HFFc6 (cell line): ENCODE measurements at regions not wholly inside any gene's neighbourhood (a gene's known extent, or its start where the extent isn't known, plus 50 kb on each side); places are given as distances from the start of the nearest gene placed in this dataset.
"Not testable (repeated sequence)": the region's sequence is repeated elsewhere in the genome, so short reads cannot be mapped to it uniquely, and the experiment has no call there.

Experiments used
- DNase-seq: peaks from one replicate; pipeline ENCODE4 v3.0.0-alpha.2; 2018
- H3K27ac Mint-ChIP-seq: 2 replicates; pipeline ENCODE4 v1.8.0; 2020; ENCODE audit warnings: mild to moderate bottlenecking, mixed read lengths
- H3K27me3 Mint-ChIP-seq: 2 replicates; pipeline ENCODE4 v1.8.0; 2021; ENCODE audit warnings: mild to moderate bottlenecking, moderate library complexity, mixed read lengths; ENCODE audit not compliant: insufficient read depth
- H3K36me3 Mint-ChIP-seq: 2 replicates; pipeline ENCODE4 v1.8.0; 2021; ENCODE audit warnings: low read depth, mixed read lengths
- H3K4me1 Mint-ChIP-seq: 2 replicates; pipeline ENCODE4 v1.8.0; 2020; ENCODE audit warnings: low read depth, mixed read lengths
- H3K4me3 Mint-ChIP-seq: 2 replicates; pipeline ENCODE4 v1.8.0; 2020; ENCODE audit warnings: mild to moderate bottlenecking, moderate library complexity, mixed read lengths
- H3K9me3 Mint-ChIP-seq: 2 replicates; pipeline ENCODE4 v1.8.0; 2020; ENCODE audit warnings: mild to moderate bottlenecking, mixed read lengths
- TF ChIP-seq, protein P1 (sequence below): fragments of 200-600 bp; sonication (generic); IDR thresholded peaks from 2 replicates; pipeline ENCODE4 v1.5.0; 2021; ENCODE audit warnings: antibody characterized with exemption, mild to moderate bottlenecking

DNA sequence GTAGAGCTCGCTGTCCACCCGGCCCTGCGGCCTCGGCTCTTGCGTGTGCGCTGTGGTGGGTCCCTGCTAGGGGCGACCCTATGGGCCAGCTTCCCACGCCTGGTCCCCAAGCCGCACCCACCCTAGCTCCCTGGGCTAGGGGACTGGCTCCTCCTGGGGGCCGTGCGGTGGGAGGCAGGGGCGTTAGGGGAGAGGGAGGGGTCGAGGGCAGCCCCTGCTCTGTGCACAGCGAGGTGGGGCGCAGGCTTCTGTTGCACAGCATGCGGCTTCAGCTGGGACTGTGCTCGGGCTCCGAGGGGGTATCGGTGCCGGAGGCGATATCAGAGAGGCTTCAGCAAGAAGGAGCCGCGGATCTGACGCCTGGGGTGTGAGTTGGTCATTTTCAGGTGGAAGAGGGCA is 86.1 kb downstream of the ALG10 start:
- Mint-ChIP-seq H3K36me3 (no peaks in the 10 kb centered on the region), H3K4me3 (no peak overlapping the region), H3K4me1 (no peaks in the 10 kb centered on the region), H3K27ac (no peak overlapping the region), H3K9me3 (peaks cover 5% of the 10 kb centered on the region), H3K27me3 (no peaks in the 10 kb centered on the region)
- TF ChIP-seq, protein P1, sequence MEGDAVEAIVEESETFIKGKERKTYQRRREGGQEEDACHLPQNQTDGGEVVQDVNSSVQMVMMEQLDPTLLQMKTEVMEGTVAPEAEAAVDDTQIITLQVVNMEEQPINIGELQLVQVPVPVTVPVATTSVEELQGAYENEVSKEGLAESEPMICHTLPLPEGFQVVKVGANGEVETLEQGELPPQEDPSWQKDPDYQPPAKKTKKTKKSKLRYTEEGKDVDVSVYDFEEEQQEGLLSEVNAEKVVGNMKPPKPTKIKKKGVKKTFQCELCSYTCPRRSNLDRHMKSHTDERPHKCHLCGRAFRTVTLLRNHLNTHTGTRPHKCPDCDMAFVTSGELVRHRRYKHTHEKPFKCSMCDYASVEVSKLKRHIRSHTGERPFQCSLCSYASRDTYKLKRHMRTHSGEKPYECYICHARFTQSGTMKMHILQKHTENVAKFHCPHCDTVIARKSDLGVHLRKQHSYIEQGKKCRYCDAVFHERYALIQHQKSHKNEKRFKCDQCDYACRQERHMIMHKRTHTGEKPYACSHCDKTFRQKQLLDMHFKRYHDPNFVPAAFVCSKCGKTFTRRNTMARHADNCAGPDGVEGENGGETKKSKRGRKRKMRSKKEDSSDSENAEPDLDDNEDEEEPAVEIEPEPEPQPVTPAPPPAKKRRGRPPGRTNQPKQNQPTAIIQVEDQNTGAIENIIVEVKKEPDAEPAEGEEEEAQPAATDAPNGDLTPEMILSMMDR: no peak
- DNase-seq: no peak

DNA sequence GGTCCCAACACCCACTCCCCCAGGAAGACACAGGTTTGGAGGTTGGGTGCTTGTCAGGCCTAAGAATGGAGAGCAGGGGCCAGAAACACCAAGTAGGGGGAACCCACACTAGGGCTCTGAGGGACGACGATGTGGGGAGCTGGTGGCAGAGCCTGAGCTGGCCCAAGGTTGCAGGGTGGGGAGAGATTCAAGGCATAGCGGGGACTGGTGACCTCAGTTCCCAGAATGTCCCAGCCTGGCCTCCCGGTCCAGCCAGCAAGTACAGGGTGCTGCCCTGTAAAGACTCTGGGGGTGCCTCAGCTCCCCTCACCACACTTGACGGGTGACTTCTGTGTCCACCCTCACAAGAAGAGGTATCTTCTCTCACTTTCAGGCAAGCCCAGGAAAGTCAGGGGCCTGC is 86.7 kb downstream of the ALG10 start:
- no peaks in the 10 kb centered on the region for H3K4me1 Mint-ChIP-seq
- no peaks in the 10 kb centered on the region for H3K27me3 Mint-ChIP-seq
- H3K4me3 Mint-ChIP-seq: no peak overlapping the region
- TF ChIP-seq, protein P1: no peak
- H3K9me3 Mint-ChIP-seq: peaks cover 5% of the 10 kb centered on the region
- H3K36me3 Mint-ChIP-seq: no peaks in the 10 kb centered on the region
- DNase-seq: no peak
- no peak overlapping the region for H3K27ac Mint-ChIP-seq

DNA sequence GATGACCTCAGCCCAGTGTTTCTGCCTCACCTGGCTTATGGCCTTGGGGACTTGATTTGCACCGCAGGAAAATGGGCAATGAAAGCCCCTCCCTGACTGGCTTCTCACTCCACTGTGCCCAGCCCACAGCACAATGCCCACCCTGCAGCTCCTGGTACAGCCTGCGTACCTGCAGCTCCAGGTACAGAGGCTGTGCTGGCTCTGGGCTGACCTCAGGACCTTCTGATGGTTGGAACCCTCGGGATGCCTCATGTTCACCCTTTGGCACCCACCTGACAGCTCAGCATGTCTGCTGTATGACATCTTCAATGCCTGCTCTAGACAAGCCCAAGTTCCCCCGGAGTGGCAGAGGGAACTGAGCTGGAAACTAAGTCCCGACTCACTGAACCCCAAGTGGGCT is 87.1 kb downstream of the ALG10 start:
- TF ChIP-seq, protein P1: no peak
- Mint-ChIP-seq H3K36me3 (no peaks in the 10 kb centered on the region), H3K27me3 (no peaks in the 10 kb centered on the region), H3K4me1 (no peaks in the 10 kb centered on the region), H3K4me3 (no peak overlapping the region), H3K9me3 (peaks cover 5% of the 10 kb centered on the region), H3K27ac (no peak overlapping the region)
- DNase-seq: no peak

DNA sequence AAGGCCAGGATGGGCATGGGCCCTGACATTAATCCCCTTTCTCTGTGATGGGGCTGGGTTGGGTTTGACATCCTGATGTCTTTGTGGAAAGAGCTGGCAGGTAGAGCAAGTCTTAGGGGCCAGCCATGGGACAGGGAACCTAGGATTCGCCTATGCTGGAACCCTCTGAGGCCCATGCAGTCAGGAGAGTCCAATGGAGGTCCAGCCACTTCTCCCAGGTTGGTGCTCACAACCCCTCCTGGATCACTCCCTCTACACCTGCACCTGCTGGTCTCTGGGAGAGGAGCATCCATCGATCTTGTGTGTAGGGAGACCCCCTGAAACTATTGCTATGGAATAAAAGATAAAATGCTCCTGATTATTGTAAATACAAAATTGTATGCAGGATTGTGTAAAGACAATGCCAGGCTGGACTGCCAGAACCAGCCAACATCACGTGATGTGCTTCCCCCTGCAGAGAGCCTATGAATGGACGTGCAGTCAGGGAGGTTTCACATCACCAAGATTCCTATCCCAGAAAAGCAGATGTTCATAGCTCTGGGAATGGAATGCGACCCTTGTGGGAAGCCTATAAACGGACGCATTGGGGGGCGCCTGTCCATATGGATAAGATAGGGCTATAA is 87.7 kb downstream of the ALG10 start:
- H3K27me3 Mint-ChIP-seq, H3K9me3 Mint-ChIP-seq, H3K36me3 Mint-ChIP-seq, H3K4me3 Mint-ChIP-seq, H3K4me1 Mint-ChIP-seq, H3K27ac Mint-ChIP-seq, DNase-seq: not testable (repeated sequence)

DNA sequence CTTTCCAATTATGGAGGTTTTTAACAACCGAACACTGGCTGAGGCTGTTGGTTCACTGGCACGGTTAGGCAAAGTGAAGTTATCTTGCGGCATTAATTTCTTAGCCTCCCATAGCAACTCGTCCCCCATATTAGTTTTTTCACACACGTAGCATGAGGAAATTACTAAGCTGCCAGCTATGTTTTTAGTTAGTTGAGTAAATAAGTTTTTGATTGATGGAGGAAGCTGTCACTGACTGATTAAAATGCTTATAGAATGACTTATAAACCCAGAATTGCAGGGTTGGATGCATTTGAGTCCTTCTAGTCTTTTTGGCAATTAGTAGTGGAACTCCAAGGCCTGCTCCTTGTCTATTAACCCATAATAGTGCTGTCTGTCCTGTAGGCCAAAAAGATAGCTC is 97.1 kb downstream of the ALG10 start:
- DNase-seq: no peak
- Mint-ChIP-seq H3K36me3 (no peaks in the 10 kb centered on the region), H3K4me1 (no peaks in the 10 kb centered on the region), H3K27ac (no peak overlapping the region), H3K9me3 (no peaks in the 10 kb centered on the region), H3K4me3 (no peak overlapping the region), H3K27me3 (peaks cover 8% of the 10 kb centered on the region; the same call in 1 of the 2 replicates)
- TF ChIP-seq, protein P1: no peak

DNA sequence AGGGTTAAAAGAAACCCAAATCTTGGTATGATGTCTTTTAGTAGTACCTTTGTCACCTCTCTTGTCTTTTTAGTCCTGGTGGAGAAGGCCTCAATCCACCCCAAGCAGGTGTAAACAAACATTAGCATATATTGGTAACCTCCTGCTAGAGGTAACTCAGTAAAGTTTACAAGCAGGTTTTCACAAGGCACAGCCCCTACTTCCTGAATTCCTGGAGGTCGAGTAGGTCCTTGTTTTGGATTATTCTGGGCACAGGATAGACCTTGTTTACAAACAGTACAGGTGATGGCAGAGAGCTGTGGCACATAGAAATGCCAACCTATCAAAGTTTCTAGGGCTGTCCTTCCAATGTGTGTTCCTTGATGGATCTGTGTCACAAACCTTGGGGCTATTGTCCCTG is 99.1 kb downstream of the ALG10 start:
- Mint-ChIP-seq H3K9me3 (no peaks in the 10 kb centered on the region), H3K4me3 (no peak overlapping the region), H3K4me1 (peaks cover 4% of the 10 kb centered on the region), H3K36me3 (no peaks in the 10 kb centered on the region), H3K27ac (no peak overlapping the region), H3K27me3 (peaks cover 5% of the 10 kb centered on the region; the same call in 1 of the 2 replicates)
- TF ChIP-seq, protein P1: no peak
- DNase-seq: no peak
